ENCODE measurements at regions not wholly inside any gene's neighbourhood (a gene's known extent, or its start where the extent isn't known, plus 50 kb on each side); places are given as distances from the start of the nearest gene placed in this dataset.

DNA sequence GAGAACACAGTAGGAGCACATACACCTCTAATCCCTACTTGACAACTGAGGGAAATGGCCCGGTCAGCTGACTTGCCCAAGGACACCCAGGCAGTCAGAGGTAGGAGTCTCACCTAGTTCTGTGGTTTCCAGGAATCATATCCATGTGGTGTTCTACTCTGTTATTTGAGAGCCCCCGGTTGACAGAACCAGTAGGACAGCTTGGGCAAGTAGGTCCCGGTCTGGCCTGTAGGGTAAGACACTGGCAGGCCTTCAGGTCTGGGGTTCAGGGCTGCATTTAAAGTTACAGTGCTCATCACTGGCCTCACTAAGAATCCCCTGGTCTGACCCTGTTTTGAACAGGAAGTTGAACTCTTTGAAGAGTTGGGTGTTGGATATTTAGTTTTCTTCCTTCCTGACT is 476.1 kb downstream of the SHQ1 start:
- DNase-seq (ENCODE audit: low spot score), result no peak

DNA sequence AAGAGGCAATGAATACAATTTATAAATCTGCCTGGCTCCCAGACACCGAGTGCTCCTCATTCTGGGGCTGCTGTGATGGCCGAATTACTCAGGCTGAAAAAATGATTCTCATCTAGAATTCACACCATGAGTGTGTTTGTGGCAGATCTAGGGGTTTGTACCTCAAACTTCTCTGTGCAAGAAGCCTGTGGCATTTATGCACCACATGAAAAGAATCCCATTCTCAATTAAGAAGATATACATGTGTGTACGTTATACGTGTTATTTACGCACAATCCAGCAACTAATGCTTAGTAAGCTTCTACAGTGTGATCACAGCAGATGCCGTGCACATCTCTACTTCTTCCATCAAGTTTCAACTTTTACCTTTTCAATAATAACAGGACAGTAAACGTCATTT is 476.8 kb downstream of the SHQ1 start:
- DNase-seq (ENCODE audit: low spot score), result no peak

DNA sequence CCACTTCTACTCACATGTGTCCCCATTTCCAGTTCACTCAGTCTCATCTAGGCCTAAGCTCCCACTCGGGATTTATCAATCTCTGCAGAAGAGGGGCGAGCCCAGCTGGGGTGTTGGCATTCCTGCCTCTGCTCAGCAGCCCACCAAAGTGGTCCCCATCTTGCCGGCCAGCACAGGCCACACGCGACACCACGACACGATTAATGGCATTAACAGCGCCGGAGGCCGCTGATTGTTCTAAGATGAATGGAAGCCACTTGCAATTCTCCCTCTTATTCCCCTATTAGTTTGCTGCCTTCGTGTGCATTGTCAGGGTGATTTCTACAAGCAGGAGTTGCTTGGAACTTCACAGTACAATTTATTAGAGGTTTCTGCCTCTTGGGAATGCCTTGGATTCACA is 477.3 kb downstream of the SHQ1 start:
- no peak for DNase-seq (ENCODE audit: low spot score)

DNA sequence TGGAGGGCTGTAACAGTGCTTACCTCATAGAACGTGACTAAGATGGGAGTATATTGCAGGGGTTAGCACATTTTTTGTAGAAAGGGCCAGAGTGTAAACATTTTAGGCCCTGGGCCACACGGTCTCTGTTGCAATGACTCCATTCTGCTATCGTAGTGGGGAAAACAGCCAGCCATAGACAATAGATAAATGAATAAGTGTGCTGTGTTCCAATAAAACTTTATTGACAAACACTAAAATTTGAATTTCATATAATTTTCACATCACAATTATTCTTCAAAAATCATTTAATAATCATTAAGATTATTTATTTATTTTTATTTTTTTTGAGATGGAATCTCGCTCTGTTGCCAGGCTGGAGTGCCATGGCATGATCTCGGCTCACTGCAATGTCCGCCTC is 478.6 kb downstream of the SHQ1 start:
- no peak for DNase-seq (ENCODE audit: low spot score)

DNA sequence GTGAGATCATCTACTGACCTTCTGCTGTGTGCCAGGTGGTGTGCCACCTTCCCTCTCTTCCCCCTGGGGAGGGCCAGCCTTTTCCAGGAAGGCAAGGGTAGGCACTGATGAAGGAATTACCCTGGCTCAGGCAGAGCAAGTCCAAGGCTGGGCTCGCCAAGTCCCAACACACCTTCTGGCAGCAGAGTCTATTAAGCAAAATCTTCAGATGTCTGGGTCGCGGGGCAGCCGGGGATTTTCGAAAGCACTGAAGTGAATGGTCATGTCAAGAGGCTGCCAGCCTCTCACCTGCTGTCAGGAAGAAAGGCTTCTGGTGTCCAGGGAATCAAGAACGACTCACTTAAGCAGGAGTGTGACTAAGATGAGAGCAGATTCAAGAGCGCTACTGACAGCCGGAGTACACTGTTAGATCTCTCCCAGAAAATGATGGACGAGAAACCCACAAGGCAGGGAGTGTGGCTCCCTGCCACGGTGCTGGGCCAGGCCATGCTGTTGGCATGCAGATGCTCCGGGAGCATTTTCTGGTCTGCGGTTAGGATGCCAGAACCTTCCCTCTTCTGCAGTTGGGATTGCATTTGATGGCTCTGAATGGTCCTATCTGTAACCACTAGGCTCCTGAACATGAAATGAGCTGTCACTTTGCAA is 479.8 kb downstream of the SHQ1 start:
- DNase-seq (ENCODE audit: low spot score), result no peak

DNA sequence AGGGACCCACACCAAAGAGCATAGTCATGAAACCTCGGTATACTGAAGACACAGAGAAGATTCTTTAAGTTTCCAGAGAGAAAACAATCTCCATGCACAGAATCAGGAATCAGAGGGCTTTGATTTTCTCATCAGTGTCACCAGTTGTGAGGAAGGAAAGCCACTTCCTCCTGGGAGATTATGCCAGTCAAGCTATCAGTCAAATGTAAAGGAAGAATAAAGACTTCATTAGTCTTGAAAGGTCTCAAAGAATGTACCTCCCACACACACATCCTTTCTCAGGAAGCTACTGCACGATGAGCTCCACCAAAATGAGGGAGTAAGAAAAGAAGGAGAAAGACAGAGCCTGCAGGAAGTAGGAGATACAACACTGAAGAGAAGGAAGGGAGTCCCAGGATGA is 486.3 kb downstream of the SHQ1 start:
- DNase-seq (ENCODE audit: low spot score), result no peak

DNA sequence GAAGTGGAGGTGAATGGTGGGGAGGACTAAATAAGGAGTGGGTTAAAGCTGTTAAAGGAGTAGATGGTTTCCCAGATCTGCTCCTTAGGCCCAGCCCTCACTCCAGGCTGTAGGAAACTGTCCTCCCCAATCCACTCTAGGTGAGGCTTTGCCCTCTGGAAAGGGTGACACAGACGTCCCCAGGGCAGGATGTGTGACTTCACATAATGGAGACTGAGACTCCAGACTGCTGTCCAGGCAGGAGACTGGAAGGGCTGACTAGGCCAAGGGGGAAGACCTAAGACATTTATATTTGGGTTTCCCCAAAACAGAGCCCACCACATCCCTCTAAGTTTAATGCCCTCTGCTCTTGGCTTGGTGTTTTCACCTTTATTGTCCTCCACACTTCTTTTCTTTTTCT is 488.5 kb downstream of the SHQ1 start:
- DNase-seq (ENCODE audit: low spot score), result no peak

DNA sequence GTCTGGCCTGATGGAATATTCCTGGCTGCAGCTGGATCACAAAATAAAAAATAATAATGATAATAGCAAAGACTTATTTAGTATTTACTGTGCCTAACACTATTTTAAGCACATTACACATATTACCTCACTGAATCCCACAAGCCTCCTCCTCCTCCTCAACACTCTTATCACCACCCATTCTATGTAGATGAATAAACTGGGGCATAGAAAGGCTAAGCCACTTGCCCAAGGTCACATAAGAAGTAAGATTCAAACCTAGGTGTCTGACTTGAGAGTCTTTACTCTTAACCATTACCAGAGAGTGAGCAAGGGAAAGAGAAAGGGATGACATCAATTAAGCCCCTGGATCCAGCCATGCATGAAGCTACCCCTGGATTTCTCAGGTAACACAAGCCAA is 493.1 kb downstream of the SHQ1 start:
- DNase-seq (ENCODE audit: low spot score), result no peak

DNA sequence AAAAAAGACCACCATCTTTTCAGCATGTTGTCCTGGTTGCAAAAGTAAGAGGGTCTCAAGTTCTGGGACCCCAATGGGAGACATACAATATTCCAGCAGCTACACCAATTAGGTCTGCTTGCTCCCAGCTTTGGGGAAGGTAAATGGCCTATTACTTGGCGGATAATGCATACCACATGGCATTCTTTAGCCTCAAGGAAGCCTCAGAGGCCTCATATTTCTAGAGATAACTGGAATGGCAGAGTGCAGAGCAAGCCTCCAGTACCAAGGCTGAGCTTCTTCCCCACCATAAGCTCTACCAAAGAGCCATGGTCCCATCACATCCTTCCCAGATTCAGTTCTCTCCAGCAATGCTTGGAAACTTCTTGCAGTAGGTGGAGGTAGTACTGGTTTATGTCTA is 493.8 kb downstream of the SHQ1 start:
- DNase-seq (ENCODE audit: low spot score), result no peak

DNA sequence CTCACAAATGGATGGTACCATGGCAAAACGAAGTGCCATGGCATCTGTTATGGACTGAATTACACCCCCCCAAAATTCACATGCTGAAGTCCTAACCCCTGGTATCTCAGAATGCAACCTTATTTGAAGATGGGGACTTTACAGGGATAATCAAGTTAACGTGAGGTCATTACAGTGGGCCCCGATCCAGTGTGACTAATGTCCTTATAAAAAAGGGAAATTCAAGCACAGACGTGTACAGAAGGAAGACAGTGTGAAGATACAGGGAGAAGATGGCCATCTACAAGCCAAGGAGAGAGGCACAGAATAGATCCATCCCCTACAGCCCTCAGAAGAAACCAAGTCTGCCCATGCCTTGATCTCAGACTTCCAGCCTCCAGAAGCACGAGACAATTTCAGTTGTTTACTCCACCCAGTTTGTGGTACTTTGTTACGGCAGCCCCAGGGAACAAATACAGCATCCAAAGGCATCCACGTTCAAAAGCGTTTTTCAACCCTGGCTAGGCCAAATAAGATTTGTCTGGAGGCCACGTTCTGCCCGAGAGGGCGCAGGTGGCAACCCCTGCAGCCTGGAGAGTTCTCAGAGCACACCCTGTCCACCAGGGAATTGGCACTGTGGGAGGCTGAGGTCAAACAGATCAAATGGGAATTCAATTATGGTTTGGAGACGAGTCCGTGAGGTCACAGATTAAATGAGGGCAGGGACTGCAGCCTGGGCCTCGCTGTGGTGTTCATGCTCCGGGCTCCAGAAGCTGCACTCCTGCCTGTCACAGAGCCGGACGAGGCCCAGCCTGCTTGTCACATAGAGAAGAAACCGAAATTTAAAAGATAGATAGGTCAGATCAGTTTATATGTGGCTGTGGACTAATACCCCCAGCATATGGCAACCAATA is 494.8 kb downstream of the SHQ1 start:
- DNase-seq (ENCODE audit: low spot score), result no peak

DNA sequence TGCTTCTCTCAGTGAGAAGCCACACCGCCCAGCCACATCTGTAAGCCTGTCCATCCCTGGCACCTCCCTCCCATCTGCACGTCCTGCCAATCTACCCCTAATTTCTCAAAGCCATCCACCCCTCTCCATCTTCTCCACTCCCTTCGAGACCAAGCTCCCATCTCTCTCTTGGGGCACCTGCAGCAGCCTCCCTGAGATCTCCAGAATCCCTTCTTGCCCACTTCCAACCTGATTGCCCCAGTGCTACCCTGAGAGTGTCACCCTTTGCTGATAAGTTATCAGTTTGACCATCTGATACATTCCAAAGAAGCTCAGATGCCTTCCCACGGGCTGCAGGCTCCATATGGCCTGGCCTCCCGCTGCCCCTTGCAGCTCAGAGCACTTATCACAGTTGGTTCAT is 496.1 kb downstream of the SHQ1 start:
- DNase-seq (ENCODE audit: low spot score), result no peak

DNA sequence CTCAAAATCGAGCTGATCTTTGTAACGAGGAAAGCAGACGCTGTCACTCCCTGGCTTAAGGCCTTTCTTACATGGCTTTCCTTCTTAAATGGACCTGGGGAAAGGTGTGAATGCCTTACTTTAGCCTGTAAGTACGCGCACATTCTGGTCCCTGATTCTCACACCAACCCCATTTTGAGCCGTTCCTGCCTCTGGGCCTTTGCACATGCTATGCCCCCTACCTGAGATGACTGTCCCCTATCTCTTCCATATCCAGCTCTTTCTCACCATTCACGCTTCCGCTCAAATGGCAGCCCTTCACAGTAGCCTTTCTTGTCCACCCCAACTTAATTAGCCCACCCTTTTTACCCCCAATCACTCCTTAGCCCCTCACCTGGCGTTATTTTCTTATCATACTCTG is 496.7 kb downstream of the SHQ1 start:
- no peak for DNase-seq (ENCODE audit: low spot score)

DNA sequence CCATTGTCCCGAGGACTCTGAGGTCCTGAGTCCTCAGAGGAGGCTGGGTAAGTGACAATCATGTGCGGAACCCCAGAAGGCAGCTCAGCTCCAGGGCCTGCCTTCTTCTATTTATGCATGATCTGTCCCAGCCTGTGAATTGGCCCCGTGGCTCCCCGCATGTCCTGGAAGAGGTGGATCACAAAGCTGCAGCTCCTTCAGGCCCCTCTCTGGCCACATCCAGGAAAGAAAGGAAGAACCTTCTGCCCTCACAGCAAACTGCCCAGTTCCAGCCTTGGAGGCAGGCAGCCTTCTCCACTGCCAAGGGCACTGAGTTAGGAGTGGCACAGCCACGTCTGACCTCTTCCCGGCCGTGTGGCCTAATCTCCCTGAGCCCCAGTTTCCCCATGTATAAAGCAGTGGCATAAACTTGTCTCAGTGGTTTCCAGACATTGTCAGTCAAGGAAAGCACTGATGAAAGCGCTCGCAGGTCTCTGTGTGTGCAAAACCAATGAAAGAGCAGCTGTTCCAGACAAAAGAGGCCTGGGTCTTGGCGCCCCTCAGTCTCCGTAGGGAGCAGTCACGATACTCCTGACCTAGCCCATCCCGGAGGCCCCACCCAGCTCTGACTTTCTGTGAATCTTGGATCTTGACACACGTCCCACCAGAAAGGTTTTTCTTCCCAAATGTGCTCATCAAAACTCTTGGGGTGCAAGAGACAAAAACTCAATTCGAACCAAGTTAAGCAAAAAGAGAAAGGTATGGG is 497.3 kb downstream of the SHQ1 start:
- DNase-seq (ENCODE audit: low spot score), result no peak

DNA sequence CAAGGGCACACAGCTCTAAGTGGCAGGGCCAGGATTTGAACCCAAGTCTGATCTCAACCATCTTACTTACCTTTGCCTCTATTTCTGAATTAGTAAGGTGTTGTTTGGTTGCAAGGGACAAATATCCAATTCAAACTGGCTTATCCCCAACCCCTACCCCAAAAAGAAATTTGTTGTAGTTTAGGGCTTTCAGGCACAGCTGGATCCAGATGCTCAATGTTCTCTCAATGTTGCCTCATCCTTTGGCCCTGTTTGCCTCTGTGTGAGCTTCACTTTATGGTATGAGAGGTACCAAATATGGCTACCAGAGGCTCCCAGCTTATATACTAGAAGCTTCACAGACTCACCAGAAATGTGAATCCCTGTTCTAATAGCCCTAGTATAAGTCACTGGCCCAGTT is 499.9 kb downstream of the SHQ1 start:
- no peak for DNase-seq (ENCODE audit: low spot score)

DNA sequence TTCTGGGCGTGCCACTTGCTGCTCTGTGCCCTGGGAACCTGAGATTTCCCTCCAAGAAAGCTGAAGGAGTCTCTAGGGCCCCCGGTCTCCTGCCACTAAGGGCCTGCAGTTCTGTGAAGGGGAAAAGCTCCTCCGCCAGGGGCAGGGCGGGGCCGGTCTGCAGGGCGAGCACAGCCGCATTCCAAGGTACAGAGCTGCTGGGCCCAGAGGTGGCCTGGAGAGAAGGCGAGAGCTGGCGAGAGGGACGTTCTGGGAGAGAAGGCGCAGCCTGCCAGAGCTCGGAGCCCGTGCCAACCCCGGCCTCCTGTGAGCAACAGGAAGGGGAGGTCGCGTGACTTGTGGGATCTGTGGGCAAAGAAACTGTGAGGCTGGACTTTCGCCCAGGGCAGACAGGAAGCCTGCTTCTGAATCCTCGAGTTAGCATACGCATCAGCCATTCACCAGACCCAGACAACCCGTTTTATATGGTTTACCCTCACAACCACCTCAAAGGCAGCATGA is 500.4 kb downstream of the SHQ1 start:
- DNase-seq (ENCODE audit: low spot score), result no peak

DNA sequence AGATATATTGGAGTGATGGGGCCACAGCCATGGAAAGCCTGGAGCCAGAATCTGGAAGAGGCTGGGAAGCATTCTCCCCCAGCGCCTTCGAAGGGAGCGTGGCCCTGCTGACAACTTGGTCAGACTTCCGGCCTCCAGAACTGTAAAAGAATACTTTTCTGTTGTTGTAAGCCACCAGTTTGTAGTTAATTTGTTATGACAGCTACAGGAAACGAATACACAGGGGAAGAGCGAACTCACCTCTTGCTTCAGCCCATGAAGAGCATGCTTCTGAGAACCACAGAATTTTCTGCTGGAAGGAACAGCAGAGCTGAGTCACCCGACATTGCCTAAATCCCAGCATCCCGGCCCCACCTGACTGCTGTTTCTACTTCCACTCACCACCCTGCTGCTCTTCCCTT is 501.7 kb downstream of the SHQ1 start:
- no peak for DNase-seq (ENCODE audit: low spot score)

DNA sequence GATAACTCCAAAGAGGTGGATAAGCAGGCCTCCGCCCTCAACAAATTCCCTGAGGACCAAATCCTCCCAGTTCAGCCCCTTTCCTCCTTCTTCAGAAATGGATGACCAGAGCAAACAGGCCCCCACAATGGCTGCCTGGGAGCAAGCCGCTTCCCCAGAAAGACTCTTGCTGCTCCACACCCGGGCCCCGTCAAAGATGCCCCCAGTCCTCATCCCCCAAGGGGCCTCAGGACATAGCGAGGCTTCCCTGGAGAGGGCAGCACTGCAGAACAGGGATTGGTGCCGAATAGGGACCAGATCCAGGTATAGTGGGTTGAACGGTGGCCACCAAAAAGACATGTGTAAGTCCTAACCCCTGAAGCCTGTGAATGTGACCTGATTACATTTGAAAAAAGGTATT is 502.3 kb downstream of the SHQ1 start:
- no peak for DNase-seq (ENCODE audit: low spot score)

DNA sequence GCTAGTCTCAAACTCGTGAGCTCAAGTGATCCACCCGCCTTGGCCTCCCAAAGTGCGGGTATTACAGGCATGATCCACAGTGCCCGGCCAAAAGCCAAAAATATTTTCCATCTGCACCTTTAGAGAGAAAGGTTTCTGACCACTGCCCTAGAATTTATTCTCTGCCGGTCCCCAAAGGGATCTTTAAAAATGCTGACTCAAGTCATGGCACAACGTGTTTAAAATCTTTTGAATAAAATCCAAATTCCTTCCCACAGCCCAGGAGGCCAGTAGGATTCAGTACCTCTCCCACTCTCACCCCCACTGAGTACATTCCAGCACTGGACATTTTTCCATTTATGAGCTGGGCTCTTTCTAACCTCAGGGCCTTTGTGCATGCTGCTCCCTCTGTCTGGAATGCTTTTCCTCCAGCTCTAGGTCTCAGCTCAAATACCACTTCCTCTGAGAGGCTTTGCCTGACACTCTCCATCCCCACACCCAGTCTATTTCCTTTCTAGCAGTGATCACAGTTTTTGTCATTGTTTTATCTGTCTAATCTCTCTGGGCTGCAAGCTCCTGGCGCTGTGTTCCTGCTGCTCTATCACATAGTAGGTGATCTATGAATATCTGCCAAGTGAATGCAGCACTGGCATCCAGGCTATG is 502.9 kb downstream of the SHQ1 start:
- DNase-seq (ENCODE audit: low spot score), result no peak

DNA sequence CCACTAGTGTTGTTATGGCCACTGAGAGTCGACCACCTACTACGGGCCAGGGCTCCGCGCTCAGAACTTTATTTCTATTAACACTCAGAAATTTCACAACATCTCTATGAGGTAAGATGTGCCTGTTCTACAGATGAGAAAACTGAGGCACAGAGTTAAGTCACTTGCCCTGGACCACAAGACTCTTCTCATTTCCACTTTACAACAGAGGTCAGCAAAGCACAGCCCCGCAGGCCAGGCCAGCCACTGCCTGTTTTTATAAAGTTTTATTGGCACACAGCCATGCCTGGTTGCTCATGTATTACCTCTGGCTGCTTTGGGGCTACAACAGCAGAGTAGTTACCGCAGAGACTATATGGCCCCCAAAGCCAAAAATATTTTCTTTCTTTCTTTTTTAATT is 503.6 kb downstream of the SHQ1 start:
- no peak for DNase-seq (ENCODE audit: low spot score)

DNA sequence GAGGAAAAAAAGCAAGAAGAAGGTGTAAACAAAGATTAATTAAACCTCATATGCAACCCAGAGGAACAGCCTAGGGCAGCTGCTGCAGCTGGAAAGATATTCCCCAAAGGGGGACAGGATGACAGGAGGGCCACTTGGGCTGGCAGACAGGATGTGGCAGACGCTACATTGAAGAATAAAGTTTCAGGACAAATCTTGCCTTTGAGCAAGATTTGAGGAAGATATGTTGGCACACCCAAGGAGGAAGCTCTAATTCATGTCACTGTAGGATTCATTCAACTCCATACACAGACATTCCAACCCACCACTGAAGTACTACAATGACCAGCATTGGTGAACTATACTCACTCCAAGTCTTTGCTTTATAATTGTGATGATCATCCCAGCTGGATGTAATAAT is 504.0 kb downstream of the SHQ1 start:
- DNase-seq (ENCODE audit: low spot score), result no peak

DNA sequence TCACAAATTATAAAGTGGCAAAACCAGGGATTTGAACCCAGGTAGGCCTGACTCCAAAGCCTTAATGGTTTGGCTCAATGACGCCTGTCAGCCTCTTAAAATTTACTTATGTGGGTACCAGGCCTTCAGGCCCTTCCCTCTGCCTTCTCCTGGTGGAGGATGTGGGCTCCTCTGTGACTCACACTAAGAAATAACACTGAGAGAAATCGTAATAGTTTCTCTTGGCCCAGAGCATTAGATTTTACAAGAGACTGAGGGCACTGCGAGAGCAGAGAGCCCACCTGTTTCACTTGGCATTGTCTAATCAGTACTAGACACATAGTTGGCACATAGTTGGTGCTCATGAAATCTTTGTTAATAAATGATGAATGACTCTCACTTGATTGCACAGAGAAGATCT is 505.2 kb downstream of the SHQ1 start:
- DNase-seq (ENCODE audit: low spot score), result no peak

DNA sequence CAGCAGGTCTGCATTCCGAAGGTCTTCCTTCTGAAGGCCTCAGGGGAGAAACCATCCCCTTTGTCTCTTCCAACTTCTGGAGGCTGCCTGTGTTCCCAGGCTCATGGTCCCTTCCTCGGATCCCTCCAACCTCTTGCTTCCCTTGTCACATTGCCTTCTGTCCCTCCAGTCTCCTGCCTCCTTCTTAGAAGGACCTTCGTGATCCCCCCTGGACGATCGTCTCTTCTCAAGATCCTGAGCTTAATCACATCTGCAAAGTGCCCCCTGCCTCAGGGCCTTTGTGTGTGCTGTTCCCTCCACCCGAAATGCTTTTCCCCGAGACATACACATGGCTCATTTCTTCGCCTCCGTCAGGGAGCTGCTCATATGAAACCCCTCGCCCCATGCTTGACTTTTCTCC is 505.8 kb downstream of the SHQ1 start:
- no peak for DNase-seq (ENCODE audit: low spot score)

DNA sequence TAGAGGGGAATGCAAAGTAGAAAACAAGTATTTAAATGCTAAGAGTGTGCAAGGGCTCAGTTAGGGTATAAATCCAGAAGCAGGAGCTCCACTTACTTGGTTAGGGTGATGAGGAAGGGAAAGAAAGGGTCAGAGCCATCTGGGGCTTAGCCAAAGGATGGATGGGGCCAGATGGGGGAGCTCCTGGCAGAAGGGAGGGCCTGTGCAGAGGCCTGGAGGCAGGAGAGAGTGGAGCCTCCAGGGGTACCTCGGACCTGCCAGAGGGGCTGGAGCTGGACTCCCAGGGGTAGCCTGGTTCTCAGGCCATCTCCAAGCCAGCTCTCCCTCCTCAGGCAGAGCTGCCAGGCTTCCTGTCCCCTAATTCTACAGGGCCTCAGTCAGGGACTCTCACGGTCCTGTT is 506.3 kb downstream of the SHQ1 start:
- no peak for DNase-seq (ENCODE audit: low spot score)

Measured in HuH-7.5 (cell line).